ENCODE measurements at regions not wholly inside any gene's neighbourhood (a gene's known extent, or its start where the extent isn't known, plus 50 kb on each side); places are given as distances from the start of the nearest gene placed in this dataset.
A peak's percentile ranks its signal among the peaks of the same experiment; 100 is the strongest.
"Not testable (repeated sequence)": the region's sequence is repeated elsewhere in the genome, so short reads cannot be mapped to it uniquely, and the experiment has no call there.

DNA sequence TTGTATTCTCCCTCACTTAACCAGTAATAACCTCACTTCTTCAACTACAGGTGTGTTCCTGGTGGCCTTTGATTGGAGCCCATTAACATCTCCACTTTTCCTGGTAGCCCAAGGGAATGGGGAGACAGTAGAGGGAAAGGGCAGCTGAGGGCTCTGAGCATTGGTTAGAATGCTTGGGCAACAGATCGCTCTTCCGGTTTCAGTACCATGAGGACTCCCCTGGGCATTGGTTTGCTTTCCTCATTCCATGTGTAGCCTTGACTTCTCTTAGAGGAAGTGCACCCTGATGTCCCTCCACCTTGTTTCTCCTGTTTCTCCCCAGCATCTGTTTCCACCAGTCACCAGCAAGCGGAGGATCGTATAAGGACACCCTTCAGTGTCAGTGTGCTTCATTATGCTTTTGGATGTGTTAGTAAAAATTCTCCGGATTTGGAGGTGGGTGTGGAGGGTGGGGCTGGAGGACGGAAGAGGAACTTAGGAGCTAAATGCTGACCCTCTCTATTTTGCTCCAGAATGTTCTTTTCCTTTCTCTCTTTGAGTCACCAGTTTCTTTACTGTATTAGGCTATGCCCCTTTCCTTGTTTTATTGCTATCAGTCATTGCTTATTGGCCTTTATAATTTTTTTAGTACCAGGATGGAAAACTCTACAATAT lies 50.6 kb upstream of the ZNG1B start:
- not testable (repeated sequence) for DNase-seq

DNA sequence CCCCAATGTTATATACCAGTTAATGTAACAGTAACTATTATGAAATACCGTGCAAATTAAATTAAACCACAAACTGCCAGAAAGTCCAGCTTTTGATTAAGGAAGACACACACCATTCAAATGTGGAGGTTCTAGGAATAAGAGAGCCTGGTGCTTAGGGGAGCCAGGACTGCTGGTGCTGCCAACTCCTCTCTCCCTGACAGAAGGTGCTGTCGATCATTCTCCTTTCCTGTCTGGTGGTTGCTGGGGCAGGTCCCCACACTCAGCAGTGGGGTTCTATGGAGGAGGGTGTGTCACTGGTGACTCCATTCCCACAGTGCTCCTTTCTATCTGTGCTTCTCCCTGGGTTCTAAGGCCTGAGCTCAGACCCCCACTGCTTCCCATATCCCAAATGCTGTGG lies 57.9 kb upstream of the ZNG1B start:
- not testable (repeated sequence) for DNase-seq

DNA sequence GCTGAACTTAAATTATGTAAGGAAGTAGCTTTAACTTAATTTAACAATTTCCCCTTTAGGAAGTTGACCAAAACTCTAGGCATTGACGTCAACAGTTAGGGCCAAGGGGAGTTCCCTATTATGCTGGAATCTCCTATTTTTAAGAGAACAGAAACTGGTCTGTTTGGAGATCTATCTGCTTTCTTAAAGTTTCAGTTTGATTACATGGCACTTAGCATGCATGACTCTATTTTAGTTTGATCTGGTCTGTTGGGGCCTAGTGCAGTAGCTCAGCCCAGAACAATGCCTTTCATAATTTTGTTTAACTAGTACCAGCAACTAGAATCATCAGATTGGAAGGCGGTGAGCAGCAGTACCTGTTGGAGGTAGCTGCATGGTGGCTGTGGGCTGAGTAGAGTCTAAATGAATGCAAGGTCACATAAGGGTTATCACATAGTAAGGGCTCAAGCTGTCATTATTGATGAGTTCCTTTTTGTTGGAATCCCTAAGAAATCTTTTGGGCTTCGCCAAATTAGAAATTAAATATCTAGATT lies 60.5 kb upstream of the ZNG1B start:
- no peak for DNase-seq

DNA sequence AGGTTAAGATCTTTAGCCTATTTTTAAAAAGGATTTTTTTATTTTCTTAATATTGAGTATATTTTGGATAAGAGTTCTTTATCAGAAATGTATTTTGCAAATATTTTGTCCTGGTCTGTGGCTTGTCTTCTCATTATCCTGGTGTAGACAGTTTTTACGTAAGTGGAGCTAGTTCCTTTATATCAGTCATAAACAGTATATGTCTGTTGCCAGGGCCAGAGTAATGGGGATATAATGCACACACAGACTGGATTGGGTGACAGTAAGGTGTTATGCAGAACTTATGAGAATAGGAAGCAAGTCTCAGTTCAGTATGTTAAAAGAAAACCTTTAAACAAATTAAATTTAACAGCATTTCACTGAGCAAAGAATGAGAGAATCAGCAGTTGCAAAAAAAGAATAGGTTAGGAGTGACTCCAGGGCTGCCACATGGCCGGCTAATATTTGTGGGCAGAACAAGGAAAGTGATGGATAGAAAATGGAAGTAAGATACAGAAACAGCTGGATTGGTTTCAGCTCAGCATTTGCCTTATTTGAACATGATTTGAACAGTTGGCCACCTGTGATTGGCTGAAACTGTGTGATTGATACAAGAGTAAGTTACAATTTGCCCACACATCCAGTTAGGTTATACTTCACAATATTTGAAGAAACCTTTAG lies 61.1 kb upstream of the ZNG1B start:
- DNase-seq = no peak

DNA sequence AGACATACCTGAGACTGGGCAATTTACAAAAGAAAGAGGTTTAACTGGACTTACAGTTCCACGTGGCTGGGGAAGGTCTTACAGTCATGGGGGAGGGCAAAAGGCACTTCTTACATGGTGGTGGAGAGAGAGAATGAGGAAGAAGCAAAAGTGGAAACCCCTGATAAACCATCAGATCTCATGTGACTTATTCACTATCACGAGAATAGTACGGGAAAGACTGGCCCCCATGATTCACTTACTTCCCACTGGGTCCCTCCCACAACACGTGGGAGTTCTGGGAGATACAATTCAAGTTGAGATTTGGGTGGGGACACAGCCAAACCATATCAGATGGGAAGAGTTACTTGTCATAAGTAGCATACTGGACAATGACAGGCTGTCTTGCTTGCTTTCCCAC lies 62.6 kb upstream of the ZNG1B start:
- not testable (repeated sequence) for DNase-seq

DNA sequence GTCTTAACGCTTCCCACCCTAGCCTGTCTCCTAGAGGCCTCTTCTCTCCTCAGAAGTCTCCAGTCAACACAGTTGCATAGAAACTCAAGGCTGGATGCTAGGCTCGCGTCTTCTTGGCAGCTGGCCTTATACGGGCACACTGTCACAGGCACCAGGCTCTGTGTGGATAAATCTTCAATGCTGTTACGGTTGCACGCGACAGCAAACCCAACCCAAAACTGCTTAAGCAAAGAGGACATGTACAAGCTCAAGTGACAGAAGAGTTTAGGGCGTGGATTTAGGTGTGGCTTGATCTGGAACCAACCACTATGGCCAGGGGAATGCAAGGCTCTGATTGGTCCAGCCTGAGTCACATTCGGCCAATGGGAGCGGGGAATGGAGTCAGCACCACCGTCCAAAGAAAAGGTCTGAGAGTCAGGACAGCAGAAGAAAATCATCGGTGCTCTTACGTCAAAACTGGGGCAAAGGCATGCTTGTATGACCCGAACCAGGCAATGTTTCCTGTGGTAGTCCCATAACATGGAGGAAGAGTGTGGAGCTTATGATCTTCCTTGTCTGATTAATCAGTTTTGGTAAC lies 65.1 kb upstream of the ZNG1B start:
- not testable (repeated sequence) for DNase-seq

DNA sequence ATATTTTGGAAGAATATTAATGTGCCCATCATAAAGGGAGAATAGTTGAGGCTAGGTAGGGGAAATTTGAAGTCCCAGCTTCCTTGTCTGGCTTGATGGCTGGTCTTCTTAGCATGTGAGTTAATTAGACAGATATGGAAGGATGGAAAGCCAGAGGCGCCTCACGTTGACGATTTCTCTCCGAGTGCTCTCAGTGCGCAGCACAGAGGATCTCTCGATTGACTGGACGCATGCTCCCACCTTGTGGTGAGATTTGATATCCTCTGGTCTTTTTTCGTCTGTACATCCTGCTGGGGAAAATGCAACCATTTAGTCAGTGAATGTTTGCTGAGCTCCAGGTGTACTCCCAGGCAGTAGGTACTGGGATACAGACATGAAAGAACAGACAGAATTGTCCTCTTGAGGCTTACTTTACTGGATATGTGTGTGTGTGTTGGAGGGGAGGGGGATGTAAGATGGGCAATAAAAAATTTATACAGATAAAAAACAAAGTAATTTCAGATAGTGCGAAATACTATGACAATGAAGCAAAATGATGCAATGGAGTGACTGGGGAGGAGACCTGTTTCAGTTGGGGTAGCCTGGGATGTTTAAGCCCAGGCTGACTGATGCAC lies 66.9 kb upstream of the ZNG1B start:
- DNase-seq = no peak

DNA sequence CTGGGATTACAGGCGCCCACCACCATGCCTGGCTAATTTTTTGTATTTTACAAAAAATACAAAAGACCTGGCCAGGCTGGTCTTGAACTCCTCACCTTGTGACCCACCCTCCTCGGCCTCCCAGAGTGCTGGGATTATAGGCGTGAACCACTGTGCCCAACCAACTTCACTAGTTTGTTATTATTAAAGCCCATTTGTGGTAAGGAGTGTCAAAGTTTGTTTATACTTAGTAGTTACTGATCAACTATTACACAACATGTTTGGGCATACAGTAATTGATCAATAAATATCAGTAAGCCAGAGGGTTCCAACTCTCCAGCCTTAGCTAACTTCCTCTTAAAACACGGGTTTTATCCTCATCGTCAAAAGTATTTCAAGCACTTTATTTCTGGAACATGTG lies 67.5 kb upstream of the ZNG1B start:
- no peak for DNase-seq

DNA sequence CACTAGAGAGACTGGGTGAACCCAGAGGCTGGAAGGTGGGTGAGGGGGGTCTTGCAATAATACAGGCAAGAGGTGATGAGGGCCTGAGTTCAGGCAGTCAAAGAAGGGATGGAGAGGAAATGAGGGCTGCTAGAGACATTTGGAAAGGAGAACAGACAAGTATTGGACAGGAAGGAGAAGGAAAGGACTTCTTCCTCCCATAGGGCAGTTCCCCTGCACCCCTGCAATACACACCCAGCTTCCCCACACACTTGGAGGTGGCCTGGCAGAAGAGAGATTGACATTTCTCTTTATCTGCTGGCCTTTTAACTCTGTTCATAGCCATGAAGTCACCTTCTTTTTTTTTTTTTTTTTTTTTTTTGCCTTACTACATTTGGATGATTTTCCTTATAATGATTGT lies 68.9 kb upstream of the ZNG1B start:
- DNase-seq = not testable (repeated sequence)

DNA sequence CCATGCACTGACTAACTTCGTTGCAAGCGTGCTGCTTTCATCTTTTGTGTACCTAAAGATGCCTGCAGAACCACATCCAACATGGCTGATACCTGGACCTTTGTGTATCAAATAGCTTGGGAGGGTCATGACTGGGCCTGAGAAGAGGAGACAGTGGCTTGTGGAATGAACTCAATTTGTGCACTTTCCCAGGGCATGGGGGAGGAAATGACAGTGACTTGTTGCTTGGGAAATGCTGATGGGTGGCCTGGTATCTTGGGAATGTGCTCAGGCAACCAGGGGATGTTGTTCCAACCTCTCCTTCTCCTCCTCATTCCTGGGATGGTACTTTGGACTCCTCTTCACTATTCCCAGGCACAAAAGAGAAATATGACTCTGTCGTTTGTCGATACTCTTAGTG lies 70.7 kb upstream of the ZNG1B start:
- not testable (repeated sequence) for DNase-seq

DNA sequence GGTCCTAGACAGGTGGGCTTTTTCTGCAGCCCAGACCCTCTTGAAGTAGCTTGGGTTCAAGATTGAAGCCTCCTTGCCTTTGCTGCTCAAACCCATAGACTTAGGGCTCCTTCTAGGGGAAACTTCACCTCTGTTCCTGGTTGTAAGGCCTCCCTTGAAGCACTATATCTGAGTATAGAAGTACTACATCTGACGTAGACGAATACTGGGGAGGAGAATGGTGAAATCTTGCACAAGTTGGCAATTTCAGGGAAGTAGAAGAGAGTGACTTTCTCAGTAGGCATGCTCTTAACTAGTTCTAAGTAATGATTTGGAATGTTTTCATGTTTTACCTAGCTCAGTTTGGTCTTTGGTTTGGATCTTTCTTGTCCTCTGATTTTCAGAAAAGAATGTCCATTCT lies 71.7 kb upstream of the ZNG1B start:
- DNase-seq = not testable (repeated sequence)

DNA sequence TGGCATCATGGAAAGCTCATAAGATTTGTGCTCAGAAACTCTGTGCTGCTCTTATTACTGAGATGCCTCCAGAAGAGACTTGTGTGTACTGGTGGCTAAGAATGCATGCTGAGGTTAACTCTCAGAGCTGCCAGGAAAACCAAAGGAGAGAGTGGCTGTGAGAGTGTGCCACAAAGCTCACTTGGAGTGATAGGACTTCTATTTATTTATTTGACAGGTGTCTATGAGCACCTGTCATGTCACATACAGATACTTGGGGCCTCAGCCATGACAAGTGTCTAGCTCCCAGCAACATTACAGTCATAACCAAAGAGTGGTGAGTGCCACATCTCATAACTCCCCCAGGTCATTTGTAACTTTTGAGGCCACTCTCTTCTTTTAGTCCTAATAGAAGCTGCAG lies 72.2 kb upstream of the ZNG1B start:
- DNase-seq = peak in 1 of 3 experiments; percentile 2

DNA sequence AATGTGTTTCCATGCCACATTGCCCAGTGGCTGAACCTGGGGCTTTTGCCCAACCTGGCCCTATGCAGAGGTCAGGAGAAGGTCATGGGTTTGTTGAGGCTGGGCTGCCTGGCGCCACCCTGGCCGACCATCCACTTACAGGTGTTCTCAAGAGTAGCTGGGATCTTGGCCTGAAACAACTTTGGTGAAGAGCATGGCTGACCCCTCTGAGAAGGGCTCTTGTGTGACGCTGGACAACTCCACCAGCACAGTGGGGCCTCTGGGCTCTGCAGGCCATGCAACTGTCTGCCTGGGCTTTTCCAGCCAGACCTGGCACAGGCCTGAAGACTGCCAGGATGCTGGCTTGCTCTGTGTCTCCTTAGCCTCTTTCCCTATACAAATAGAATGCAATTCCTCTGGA lies 76.4 kb upstream of the ZNG1B start:
- no peak for DNase-seq

DNA sequence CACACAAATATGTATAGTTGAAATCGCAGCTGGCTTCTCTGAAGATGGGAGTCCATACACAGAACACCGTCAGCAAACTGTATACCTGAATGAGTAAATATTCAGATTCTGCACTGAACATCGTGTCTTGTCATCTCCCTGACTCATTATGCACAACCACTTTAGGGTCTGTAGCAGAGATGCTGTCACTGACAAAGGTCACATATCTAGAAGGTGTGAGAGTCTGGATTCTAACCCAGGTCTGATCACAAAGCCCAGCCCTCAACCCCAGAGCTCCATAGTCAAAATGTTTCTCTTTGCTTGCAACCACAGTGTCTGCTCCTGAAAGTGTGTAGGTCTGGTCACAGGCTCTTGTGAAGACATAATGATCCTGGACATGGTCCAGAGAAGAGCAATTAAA lies 78.3 kb upstream of the PAX8 start:
- peak in 2 of 3 experiments; percentile 15 to 19 for DNase-seq

DNA sequence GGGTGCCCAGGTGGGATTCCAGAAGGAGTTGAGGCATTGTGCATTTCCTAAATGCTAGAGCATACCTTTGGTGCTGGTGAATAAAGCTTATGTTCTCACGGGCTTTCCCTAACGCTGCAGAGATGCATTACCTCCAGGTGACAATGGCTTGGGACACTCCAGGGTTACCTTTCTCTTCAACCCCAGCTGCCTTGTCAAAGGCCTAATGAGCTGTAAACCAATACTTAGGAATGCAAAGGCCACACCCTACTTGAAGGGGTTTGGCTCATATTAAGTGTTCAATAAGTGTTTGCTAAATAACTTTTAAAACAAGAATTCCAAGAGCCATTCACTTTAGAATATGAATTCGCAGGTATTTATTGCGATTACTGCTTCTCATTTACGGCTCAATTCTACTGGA lies 77.6 kb upstream of the PAX8 start:
- peak in 1 of 3 experiments; percentile 7 for DNase-seq

DNA sequence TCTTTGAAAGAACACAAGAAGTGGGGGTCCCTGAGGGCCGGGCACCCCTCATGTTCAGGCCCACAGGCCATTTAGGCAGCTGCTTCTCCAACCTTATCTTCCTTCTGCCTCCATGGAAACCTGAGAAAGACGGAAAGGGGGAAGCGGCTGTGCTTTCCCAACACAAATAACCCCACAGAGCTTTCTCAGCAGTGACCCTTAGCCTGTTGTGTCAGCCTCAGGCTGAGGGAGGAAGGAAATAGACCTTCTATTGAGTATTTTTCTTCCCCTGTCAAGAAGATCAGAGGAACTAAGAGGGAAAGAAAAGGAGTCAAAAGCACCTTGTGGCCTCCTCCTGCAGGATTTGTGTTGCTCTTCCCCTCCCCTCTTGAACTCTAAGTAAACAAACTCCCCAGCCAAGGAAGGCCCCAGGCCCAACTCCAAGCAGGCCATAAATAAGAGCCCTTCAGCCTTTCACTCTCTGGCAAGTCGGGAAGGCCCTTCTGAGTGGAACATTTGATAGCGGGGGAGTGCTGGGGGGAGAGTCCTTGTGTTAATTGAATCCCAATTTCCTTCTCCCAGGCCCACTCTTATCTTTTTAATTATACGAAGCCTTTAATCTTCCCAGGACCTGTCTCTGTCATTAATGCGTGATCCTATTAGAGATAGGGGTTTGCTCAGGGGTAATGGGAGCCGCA lies 76.8 kb upstream of the PAX8 start:
- peak in 2 of 3 experiments; percentile 18 to 44 for DNase-seq

DNA sequence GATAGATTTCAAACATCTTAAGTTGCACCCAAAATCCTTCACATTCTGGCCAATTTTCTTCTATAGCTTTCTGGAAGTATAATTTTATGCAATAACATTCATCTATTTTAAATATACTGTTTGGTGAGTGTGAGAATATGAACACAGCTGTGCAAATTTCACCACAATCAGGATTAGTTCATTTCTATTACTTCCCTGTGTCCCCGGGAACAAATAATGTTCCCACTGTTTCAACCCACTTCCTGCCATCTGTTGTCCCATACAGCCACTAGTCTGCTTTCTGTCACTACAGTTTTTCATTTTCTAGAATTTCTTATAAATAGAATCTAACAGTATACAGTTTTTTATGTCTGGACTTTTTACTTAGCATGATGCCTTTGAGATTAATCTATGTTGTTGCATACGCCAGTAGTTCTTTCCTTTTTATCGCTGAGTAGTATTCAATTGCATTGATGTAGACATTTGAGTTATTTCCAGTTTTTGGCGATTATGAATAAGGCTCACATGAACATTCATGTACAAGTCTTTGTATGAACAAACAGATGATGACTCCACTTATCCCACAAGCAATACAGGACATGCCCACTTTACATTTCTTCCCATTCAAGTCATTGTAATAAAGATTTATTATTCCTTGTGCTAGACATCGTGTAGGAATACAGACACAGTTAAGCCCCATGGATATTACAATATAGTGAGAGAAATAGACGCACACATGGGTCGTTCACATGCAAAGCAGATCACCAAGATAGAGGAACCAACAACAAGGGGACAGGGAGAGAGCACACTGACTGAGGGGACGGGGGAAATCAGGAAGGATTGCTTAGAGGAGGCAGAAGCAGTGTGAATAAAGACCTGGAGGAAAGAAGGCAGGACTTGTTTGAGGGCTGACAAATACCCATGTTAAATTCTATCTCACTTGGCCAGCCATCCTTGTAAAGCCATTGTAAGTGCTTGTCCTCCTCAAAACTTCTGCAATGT lies 72.9 kb upstream of the PAX8 start:
- no peak for DNase-seq

DNA sequence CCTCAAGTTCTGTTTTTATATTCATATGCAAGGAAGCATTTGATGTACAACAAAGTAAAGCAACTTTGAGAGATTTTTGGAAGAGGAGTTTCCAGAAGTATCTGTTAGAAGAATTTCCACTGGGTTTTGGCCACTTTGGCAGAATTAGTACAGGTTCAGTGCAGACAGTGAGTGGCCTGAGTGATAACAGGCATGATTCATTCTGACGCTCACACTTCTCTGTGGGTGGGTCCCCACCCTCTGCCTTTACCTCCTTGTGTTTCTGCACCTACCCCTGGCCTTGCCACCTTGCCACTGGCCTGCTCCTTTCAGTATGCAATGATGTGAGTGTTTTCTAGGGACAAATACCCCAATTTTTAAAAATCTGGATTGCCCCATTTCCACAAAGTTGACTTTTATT lies 65.1 kb upstream of the PAX8 start:
- DNase-seq = not testable (repeated sequence)

DNA sequence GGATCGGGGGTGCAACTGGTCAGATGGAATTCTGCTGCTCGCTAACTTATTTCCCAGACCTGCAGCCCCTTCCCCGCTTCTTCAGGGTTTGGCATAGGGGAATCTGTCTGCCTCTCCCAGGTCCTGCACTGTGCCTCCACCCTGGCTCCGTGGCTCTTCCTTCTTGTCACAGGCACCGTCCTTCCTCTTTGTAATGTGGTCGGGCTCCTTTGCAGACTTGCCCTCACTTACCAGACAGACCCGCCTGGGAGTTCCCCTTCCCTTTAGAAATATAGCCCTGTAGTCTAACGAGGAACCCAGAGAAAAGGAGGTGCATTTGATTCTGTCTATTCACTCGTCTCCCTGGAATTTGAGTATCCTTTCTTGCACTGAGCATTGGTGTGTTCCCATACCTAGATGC lies 63.9 kb upstream of the PAX8 start:
- DNase-seq = no peak

DNA sequence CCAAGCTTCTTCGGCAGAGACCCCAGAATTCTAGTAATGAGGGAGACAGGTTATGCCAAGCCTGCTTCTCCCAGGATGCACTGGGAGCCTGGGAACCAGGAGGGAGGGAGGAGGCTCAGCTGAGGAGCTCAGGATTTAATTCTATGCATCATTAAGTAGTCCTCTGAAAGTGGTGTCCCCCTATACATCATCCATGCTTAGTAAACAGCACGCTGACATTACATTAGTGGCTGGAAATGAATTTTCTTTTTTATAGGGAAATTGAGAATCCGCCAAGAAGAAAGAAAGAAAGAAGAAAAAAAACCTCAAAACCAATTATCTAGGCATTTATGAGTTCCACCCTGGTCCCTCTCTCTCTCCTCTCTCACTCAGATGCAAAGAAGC lies 63.1 kb upstream of the PAX8 start:
- not testable (repeated sequence) for DNase-seq

DNA sequence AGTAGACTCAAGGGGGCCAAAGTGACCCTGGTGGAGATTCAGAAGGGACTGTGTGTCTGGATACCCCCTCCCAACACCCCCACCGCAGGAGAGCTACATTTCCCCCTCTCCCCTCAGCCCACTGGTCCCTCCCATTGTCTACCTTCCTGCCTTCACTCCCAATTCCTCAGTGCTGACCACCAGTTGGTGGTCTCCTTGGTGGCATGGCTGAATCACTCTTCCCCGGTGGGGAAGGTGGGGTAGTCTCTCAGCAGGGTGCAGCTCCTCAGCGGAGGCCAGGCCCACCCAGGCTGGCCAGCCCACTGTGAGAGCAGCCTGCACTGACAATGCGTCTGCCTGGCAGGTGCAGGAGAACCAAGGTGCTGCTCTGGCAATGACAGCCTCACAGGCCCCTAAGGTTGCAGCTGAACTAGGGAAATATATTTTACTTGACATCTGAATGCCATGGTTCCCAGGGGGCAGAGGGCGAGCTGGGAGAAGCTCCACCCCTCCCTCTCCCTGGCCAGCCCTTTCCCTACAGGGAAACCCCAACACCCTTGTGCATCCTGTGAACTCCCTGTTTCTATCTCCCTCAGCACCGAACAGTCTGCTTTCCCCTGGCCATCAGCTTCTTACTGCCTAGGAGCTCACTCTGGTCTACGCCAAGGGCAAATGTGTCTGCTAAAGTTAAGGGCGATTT lies 62.6 kb upstream of the PAX8 start:
- peak in 2 of 3 experiments; percentile 31 to 60 for DNase-seq
